OCI-LY1 (cell line): ENCODE measurements at regions not wholly inside any gene's neighbourhood (a gene's known extent, or its start where the extent isn't known, plus 50 kb on each side); places are given as distances from the start of the nearest gene placed in this dataset.

Experiments used
- CTCF ChIP-seq: fragments of 200-600 bp; sonication (generic), shearing (Covaris generic); IDR thresholded peaks from 2 replicates; pipeline ENCODE4 v1.5.1; 2017; ENCODE audit warnings: mild to moderate bottlenecking, antibody characterized with exemption, low read length, moderate library complexity, mixed read lengths
- EZH2 ChIP-seq: fragments of 200-600 bp; sonication (generic), shearing (Covaris generic); IDR thresholded peaks from 2 replicates; pipeline ENCODE4 v1.8.0; 2017; ENCODE audit warnings: borderline replicate concordance, mixed run types, mild to moderate bottlenecking, antibody characterized with exemption, low read length, moderate library complexity, mixed read lengths

GRCh38 chr22:48842976-48843375 lies 984.7 kb downstream of the BRD1 start:
- TF ChIP-seq CTCF = no peak
- no peak for TF ChIP-seq EZH2
